HFF-Myc (cell line): ENCODE measurements at regions not wholly inside any gene's neighbourhood (a gene's known extent, or its start where the extent isn't known, plus 50 kb on each side); places are given as distances from the start of the nearest gene placed in this dataset.

Source experiments
- DNase-seq: peaks from one replicate; pipeline ENCODE4 v3.0.0-alpha.2; 2011; ENCODE audit warnings: low read depth; ENCODE audit errors: extremely low read depth
- H3K4me3 ChIP-seq: replicated peaks from 2 replicates; pipeline ENCODE4 v1.5.1; 2011; ENCODE audit warnings: low read depth, mild to moderate bottlenecking, control low read depth, low read length
- CTCF ChIP-seq: IDR thresholded peaks from 2 replicates; pipeline ENCODE4 v1.5.1; 2012; ENCODE audit warnings: mild to moderate bottlenecking, low read depth, low read length, control low read depth; ENCODE audit errors: missing control alignments

GRCh38 chr13:44017756-44018309 is 138.1 kb downstream of the LACC1 start:
- TF ChIP-seq CTCF: no peak
- no peak overlapping the region for H3K4me3 ChIP-seq
- no peak for DNase-seq

GRCh38 chr13:44019651-44020050 is 139.9 kb downstream of the LACC1 start:
- no peak for DNase-seq
- no peak for TF ChIP-seq CTCF
- H3K4me3 ChIP-seq: no peak overlapping the region

GRCh38 chr13:44021422-44021821 is 141.7 kb downstream of the LACC1 start:
- TF ChIP-seq CTCF: no peak
- H3K4me3 ChIP-seq: no peak overlapping the region
- DNase-seq: no peak

- no peak for DNase-seq
- no peak overlapping the region for H3K4me3 ChIP-seq
- TF ChIP-seq CTCF: no peak
These were observed 142.5 kb downstream of the LACC1 start for GRCh38 chr13:44022196-44022595.

GRCh38 chr13:44024167-44024845 is 144.6 kb downstream of the LACC1 start:
- H3K4me3 ChIP-seq: no peak overlapping the region
- TF ChIP-seq CTCF: no peak
- no peak for DNase-seq

GRCh38 chr13:44024846-44025195 is 145.1 kb downstream of the LACC1 start:
- DNase-seq: no peak
- no peak for TF ChIP-seq CTCF
- no peak overlapping the region for H3K4me3 ChIP-seq

- H3K4me3 ChIP-seq: no peak overlapping the region
- no peak for TF ChIP-seq CTCF
- no peak for DNase-seq
These were observed 146.5 kb downstream of the LACC1 start for GRCh38 chr13:44026194-44026593.
